CD1c-positive myeloid dendritic cell (primary cell): ENCODE measurements at regions not wholly inside any gene's neighbourhood (a gene's known extent, or its start where the extent isn't known, plus 50 kb on each side); places are given as distances from the start of the nearest gene placed in this dataset.

ENCODE experiments used
- DNase-seq: peaks from one replicate; pipeline ENCODE4 v3.0.0-alpha.2; 2016; ENCODE audit errors: extremely low spot score

DNA sequence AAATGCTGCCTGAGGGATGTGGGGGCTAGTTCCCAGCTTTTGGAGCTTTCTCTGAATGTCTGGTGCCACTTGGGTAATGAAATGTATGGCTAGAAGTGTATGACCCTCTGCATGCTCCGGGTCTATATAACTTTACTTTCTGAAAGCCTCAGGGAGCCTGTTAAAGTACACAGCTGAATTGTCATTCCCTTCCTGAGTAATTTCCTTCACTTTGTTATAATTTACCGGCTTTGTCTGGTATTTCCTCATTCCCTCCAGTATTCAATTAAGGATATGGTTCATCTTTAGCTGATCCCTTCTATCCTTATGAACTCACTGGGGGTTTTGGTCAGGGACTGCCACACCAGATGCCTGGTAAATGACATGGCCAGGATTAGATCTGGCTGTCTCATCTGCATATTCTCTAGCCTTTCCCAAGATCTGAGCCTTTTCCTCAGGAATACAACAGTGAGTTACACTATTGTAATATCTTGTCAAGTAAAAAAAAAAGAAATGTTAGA lies 620.3 kb downstream of the ZPLD1 start:
- no peak for DNase-seq

DNA sequence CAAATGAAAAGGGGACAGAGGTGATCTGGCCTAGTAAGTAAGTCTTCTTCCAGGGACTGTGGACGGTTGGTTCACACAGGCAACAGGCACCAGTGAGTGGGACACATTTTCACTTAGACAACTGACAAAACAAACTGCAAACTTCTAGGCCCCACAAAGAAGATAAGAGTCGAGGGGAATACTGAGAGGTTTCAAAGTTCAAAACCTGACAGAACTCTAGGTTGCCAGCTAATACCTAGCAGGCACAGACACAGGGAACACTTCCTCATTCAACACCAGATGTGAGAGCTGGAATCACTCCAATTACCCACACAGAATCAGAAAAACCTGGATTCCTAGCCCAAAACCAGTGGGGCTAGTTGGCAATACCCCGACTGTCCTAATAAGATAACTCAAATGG lies 621.7 kb downstream of the ZPLD1 start:
- no peak for DNase-seq

DNA sequence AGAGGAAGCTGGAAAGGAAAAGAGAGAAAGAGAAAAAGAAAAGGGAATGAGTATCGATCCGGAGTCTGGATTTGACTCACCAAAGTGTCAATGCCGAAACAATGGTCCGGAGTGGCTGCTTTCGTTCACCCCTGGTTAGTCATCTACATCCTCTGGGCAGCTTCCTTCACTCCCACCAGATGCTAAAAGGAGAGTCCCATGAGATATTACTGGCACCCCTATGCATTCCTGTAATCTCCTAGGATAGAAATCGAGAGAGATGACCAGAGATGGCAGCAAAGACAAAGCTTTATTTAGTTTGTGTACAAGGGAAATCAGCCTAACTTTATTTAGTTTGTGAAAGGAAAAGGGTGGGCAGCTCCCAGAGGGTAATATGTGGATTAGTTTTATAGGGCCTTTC lies 622.2 kb downstream of the ZPLD1 start:
- DNase-seq = no peak

DNA sequence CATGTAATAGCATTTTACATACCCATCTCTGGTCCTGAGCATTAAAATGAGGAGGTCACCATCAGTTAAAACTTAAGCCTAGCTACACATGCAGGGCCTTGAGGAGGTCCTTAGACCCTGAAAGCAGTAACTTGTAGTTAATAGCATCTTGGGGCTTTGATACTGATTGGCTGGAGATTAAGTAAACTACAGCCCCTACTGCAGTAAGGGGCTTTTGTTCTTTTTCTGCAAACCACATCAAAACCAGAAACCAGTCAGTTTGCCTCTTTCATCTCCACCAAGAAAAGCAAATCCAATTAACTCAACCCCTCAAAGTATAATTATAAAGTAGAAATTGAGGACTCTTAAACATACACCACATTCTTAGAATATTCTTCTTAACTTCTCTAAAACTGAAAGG lies 622.7 kb downstream of the ZPLD1 start:
- DNase-seq = no peak

DNA sequence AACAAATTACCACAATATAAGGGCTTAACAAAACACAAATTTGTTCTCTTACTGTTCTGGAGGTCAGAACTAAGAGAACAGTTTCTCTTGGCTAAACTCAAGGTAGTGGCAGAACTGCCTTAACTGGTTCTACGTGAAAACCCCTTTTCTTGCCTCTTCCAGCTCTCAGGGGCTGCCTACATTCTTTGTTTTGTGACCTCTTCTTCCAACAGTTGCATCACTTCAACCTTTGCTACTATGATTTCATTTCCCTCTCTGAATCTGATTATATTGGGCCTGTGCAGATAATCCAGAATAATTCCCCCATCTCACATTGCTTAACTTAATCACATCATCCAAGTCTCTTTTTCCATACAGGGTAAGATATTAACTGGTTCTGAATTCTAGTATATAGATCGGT lies 624.6 kb downstream of the ZPLD1 start:
- no peak for DNase-seq

DNA sequence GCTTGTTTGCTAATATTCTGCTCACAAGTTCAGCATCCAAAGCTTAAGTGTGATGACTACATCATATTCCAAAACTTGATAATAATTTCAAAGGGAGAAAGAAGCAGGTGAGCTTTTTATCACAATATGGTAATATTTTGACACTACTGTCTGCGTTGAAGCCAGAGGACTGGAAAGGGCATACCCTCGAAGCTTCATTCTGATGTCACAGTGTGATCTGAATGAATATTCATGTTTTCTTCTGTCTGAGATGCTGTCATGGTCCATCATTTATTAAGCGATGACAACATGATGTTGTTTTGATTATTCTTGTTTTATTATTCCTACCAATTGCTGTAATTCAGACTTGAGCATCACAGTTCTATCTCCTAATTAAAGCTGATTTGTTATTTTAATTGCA lies 625.4 kb downstream of the ZPLD1 start:
- DNase-seq = no peak

DNA sequence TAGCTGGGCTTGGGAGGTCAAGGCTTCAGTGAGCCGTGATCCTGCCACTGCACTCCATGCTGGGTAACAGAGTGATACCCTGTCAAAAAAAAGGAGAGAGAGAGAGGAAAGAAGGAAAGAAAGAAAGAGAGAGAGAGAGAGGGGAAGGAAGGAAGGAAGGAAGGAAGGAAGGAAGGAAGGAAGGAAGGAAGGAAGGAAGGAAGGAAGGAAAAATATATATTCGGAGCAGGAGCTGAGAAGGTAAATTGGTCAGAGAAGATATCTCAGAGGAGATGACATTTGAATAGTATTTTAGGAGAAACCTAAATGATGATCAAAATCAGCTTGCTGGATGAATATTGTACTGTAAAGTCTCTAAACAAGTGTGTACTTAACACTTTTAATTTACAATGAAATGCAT lies 633.1 kb downstream of the ZPLD1 start:
- DNase-seq = no peak

DNA sequence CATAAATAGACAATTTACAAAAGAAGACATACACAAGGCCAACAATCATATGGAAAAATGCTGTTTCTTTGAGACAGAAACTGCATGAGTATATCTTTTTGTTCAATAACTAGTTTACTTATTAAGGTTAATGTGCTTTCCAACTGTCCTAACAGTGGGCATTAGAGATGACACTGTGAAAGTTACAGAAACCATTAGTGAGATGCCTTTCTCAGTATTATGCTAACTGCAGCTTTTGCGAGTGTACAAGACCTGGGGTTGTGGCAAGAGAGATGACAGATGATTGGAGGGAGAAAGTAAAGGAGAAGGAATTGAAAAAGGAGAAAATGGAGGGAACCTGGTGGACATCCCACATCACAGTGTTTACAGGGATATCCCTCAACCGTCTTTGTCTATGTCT lies 640.5 kb downstream of the ZPLD1 start:
- DNase-seq = no peak

DNA sequence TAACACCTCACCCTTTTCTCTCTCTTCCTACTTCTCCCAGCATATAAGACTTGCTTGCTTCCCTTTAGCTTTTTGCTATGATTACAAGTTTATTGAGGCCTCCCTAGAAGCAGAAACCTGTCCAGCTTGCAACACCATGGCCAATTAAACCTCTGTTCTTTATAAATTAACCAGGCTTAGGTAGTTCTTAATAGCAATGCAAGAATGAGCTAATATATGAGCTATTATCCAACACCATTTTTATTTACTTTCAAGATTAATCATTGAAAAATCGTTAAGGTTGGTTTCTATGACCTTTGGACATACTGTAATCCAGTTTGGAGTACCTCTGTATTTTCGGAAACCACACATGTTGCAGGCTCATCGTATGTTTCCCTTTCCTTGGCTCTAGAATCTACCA lies 643.1 kb downstream of the ZPLD1 start:
- DNase-seq = no peak

DNA sequence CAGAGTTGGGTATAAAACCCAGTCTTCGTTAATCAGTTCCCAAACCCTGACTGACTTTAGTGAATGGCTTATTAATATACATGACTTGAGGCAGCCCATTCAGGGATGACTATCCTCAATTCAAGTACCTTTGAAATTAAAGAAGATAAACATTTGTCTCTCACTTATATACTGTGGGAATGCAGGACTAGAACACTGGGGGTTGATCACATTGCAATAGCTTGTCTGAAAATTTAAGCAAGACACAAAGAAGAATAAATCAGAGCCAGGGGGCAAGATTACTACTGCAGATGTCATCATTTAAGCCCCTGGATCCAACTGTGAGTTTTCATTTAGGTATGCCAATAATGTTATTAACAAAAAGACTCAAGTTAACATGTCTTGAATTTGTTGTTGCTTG lies 647.7 kb downstream of the ZPLD1 start:
- no peak for DNase-seq

DNA sequence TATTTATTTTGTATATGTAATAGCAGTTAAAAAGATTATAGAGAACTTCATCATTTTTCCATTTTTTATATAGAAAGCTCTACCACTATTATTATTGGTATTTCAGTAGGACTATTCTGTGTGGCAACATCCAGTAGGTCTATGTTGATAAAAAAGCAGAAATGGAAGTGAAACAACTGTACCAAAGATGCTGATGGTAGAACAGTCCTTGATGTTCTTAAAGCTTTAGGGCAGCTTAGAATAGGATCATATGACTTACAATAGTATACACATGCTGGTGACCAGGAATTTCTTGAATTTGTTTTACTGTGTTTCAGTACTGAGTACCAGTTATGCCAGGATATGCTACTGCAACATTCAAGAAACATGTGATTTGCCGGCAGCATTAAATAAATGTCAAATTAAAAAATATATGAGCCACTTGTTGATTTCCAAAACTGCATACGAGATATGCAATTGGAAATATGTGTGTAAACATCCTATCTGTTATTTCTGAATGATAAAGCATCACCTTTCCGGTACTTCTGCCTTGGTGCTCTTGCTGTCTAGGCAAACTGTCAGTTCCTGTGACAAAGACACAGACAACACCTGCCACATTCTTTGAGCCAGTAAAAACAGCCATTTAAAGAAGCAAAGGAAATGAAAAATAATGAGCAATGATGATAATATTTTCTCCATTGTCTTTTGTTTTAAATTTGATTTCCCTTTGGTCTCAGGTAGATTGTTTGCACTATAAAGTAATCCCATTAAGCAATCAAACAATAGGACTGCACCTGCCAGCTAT lies 649.2 kb downstream of the ZPLD1 start:
- no peak for DNase-seq

DNA sequence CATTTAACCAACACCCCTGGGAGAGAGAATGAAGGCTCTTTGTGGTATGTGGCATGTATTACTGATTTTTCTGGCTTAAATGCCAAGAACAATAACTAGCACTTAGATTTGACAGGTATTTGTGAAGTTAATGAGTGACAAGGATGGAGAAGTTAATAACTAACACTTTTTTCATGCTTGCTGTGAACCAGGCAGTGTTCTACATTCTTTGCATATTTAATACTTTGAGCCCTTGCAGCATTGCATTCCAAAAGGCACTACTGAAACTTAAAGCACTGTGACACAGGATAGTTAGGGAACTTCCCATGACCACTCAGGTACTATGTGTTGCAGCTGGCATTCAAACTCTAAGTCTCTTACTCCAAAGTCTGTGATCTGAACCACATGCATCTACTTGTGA lies 650.6 kb downstream of the ZPLD1 start:
- DNase-seq = no peak

DNA sequence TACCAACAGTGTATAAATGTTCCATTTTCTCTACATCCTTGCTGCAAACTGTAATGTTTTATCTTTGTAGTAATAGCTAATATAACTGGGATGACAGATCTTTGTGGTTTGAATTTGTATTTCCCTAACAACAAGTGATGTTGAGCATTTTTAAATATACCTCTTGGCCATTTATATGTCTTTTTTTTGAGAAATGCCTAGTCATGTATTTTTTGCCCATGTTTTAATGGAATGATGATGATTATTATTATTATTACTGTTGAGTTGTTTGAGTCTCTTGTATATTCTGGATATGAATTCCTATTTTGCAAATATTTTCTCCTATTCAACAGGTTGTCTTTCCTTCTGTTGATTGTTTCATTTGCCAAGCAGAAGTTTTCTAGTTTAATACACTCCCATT lies 654.9 kb downstream of the ZPLD1 start:
- DNase-seq = no peak

DNA sequence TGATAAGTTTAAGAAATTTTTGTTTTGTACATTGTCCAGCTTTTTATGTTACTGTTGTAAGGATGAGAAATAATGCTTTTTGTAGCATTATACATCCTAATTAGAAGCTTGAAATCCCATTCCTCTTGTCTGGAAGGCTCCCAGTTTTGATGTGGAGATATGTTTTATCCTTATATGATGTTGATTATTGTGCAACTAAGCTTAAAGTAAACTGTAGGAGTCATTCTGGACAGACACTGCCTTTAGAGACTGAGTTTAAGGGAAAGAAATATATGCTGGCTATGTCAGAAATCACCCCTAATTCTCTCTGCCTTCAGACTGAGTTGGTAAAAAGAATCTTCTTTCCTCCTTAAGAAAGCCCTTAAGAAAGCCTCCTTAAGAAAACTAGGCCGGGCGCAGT lies 670.4 kb downstream of the ZPLD1 start:
- no peak for DNase-seq

DNA sequence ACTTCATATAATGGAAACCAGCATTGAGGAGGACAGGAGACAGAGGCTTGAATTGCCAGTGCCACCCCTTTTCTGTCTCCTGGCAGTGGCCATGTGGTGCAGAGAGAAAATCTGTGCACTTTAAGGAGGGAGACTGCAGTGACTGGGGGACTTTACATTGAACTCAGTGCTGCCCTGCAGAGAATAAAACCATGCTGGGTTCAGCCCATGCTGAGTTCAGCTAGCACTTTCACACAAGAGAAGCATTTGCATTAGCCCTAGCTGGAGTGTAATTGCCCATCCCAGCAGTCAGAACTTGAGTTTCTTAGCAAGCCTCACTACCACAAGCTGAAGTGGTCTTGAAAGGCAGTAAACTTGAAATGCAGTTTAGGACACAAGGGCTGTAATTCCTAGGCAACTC lies 677.5 kb downstream of the ZPLD1 start:
- no peak for DNase-seq

DNA sequence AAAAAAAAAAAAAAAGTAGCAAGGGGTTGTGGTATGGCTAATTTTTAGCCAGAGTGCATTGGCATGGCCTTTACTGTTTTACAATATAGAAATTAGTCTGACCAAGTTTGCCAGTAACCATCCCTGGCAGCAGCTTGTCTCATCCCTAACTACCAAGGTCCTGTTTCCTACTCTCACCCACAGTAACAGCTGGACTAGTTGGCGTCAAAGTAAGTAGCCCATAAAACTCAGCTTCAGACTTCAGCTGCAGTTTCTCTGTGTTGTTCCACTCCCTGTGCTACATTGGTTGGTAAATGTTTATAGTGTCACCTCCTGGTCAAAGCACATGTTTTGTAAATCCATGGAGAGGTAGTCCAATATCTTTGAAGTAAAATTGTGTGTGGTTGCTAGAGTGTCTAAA lies 691.3 kb downstream of the ZPLD1 start:
- DNase-seq = no peak

DNA sequence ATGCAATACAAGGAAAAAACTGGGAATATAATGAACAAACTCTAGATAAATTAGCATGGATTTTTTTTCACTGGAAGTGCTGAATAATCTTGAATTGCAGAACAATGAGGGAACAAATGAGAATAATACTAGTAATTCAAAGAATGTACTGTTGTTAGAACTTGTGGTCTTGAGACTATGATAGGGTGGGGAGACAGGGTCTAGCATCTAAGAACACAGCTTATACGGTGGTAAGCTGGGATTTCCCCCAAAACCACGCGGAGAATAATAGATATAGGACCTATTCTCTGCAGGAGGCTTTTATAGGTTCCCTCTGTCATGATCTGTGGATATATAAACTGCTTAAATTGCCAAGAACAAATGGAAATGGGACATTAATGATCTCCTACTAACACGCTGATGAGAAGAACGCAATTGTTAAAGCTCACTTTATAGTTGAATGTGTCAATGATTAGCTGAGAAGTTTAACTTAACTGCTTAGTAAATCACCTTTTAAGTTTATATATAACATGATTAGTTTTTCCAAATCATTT lies 692.3 kb downstream of the ZPLD1 start:
- no peak for DNase-seq

DNA sequence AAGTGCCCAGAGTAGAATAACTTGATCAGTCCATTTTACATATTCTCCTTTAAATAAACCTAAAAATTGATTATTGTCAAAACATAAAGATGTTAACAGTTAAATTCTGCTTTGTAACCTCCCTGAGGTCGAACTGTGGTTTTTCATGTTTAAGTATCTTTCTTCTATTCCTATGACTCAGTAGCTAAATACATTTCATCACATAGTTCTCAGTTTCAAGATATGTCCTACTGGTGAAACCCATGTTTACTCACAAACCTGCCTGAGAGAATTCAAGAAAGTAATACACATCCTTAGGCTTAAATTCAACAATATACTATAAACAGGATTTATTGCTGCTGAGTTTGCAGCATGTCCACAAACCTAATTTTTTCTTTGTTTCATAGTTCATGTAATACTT lies 692.9 kb downstream of the ZPLD1 start:
- DNase-seq = no peak

DNA sequence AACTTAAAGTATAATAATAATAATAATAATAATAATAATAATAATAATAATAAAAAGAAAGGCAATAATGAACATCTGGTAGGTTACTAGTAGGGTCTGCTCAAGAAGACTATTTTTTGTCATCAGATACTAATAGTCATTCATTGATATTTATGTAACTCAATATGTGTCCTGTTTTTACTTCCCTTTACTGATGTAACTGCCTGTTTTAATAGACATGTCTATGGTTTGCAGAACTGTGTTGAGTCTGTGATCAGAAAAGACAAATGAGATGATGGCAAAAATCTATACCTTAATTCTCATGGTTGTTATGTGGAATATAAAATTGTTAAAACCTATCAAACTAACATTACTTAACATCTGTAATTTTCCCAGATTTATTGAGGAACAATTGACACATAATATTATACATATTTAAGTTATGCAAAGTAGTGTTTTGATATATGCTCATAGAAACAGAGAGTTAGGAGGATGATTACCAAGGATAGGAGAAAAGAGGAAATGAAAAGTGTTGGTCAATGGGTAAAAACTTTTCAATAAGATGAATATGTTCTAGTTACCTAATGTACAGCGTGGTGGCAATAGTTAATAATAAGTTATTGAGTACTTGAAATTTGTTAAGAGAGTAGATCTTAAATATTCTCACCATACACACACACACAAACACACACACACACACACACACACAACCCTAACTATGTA lies 699.4 kb downstream of the ZPLD1 start:
- no peak for DNase-seq

DNA sequence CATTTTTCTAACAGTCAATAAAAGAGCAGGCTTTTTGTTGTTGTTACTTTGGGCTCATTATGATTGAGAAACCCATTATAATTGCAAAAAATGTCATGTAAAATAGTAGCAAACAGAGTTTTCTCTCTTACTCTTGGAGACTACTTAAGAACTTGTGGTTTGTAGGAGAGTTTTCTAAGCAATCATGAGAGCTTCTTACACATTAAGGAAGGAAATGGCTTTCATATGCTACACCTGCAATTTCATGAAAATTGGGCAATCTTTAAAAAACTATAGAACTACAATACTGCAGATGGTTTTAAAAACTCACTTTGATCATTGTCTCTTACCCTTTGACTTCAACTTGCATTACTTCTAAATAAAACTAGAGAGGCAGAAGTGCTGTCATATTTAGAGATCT lies 701.8 kb downstream of the ZPLD1 start:
- no peak for DNase-seq

DNA sequence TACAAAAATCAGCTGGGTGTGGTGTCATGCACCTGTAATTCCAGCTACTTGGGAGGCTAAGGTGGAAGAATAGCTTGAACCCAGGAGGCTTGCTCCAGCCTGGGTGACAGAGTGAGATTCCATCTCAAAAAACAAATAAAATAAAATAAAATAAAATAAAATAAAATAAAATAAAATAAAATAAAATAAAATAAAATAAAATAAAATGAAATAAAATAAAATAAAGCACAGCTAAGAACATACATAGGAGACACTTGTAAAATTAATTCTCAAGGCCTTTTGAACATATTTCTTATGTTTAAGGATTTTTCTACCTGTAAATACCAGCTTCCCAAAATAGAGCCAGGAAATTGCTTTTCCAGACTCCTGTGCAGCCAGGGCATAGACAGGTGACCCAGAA lies 703.0 kb downstream of the ZPLD1 start:
- DNase-seq = no peak

DNA sequence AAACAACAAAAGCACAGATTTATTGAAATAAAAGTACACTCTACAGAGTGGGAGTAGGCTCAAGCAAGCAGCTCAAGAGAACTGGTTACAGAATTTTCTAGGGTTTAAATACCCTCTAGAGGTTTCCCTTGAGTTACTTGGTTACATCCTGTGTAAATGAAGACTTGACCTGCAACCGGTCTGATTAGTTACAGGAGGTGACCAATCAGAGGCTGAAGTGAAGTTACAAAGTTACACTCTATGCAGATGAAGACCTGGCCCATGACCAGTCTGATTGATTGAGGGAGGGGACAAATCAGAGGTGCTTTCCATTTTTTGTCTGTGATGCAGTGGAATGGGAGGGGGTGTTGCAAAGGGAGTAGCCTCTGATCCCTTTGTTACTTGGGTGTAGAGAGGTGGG lies 723.4 kb downstream of the ZPLD1 start:
- no peak for DNase-seq

DNA sequence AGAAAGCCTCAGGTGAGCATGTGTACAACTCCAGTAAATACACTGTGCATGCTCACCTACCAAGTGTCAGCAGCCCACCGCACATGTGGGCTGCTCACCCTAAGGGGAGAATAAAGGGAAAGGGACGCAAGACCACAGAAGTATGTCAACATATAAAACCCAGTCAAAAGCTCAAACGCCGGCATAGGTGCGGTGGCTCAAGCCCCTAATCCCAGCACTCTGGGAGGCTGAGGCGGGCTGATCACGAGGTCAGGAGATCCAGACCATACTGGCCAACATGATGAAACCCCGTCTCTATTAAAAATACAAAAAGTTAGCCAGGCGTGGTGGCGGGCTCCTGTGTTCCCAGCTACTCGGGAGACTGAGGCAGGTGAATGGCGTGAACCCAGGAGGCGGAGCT lies 732.1 kb downstream of the ZPLD1 start:
- DNase-seq = no peak
